NCI-H526 (cell line): ENCODE measurements at regions not wholly inside any gene's neighbourhood (a gene's known extent, or its start where the extent isn't known, plus 50 kb on each side); places are given as distances from the start of the nearest gene placed in this dataset.
A peak's percentile ranks its signal among the peaks of the same experiment; 100 is the strongest.

Experiments
- DNase-seq, 2 experiments: peaks; one replicate each; lab custom pipeline; 2025; lab: John Stamatoyannopoulos, UW

DNA sequence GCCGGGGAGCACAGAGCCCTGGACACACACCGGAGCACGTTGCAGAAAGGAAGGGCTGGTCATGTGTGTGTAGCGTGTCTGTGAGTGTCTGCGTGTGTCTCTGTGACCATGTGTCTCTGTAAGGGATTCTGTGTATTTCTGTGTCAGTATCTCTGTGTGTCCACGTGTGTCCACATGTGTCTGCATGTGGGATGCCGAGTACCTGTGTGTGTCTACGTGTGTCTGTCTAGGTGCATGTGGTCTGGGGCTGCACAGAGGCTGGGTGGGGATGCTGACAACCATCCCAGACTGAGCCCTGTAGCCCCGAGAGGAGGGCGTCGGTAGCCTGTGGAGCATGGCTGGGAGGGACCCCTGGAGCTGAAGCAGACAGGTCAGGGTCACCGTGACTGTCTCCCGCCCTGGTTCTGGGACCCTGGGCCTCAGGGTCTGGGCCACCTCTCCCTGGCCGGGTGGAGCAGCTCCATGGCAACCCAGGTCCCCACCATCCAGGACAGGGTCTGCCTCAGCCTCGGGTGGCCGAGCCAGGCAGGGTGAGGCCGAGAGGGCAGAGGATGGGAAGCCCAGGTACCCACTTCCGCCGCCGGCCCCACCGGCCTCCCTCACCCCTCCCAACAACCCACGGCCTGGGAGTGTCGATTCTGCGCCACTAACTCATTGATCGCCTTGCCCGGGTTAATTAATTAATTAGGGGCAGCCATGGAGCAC, 122.7 kb downstream of the FAM53A start:
- DNase-seq, result no peak

DNA sequence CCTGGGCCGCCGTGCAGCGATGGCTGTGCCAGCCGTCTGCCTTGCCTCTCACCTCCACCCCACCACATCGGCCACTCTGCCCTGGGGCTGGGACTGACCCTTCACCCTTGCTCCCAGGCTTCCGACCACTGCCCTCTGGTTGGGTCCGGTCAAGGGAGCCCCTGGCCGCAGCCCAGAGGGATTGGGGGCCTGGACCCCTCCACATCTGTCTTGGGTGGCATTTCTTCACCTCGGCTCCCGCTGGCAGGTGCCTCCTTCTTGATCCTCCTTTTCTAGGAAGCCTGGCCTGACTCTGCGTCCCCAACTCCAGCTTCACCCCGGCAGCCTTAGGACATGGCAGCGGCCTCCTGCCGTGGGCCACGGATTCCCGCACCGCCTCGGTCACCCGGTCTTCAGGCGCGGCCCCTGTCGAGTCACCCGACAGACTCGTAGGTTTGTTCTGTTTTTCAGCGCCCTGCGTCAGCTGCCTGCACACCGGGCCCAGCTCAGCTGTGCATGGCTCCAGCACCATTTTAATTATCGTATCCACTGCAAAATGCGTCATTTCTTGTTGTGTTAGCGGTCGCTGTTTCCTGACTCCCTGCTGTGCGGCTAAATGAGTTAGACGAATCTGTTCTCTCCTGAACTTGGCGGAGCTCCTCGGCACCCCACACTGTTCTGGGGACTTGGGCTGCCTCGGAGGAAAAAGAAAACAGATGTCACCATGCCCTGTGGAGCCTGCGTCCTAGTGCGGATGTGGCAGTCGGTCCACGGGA, 124.0 kb downstream of the FAM53A start:
- DNase-seq, result no peak

DNA sequence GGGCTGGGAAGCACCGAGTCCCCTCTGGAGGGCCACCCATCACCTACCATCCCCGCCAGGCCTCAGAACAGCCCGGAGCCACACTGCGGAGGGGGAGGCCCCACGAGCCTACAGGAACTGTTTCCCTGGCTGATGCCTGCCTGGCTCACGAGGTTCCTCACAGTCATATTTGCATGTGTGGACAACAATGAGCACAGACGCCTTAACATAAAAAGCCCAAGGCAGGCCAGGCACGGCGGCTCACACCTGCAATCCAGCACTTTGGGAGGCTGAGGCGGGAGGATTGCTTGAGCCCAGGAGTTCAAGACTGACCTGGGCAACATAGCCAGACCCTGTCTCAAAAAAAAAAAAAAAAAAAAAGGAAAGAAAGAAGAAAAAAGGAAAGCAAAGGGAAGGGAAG, 125.9 kb downstream of the FAM53A start:
- peak; percentile 77 to 89 for DNase-seq

DNA sequence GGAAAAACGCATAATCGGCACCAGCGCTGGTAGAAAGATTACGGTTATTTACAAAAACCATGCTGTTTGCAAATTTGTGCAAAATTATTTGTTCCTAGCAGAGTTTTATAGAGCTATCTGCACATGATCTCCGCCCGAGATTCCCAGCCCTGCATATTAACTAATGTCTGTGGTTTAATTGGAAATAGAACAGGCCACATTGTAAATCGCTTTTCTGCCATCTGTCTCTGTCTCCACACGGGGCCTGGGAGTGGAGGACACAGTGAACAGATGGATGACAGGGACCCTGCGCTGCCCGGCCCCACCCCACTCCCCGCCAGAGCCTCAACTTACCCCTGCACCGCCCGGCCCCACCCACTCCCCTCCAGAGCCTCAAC, 126.9 kb downstream of the FAM53A start:
- DNase-seq, result no peak

DNA sequence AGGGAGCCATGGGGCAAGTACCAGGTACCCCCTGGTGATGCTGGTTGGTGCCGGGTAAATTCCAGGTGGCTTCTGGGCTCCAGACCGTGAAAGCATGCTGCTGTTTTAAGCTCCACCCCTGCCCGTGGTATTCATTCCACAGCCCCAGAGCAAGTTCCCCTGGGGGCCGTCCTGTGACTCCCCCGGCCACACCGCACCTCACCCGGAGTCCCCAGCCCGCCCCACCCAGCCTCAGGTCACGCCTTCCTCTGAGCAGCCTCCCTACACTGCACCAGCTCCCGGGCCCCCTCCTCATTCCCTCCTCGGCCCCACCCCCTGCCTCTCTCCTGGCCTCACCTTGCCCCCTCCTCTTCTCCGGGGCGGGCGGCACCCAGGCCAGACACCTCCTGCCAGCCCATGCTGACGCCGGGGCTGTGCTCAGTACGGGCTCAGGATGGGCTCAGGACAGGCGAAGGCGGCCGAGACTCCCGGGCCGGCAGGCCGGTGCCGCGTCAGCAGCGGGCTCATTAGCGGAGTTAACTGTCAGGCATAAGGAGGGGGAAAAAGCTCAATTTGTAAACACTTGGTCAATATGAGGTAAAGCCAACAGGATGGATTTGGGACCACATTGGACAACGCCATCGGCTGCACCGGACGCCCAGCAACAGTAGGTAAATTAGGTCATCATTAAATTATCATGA, 127.4 kb downstream of the FAM53A start:
- peak in 1 of 2 experiments; percentile 80 for DNase-seq

DNA sequence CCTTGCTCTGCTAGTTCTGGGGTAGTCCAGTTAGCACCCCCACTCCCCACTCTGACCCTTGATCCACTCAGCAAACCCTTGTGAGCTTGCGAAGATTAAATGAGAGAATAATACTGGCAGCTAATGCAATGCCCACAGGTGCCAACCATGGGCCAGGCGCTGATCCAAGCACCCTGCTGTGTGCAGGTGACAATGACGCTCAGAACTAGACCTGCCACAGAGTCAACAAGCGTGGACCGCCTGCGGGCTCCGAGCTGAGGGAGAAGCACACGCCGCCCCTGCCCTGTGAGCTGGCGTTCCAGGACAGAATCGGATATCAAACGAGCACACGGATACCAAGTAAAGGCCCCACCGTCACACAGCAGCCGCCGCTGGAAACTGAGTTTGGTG, 129.2 kb downstream of the FAM53A start:
- DNase-seq, result peak in 1 of 2 experiments; percentile 35

DNA sequence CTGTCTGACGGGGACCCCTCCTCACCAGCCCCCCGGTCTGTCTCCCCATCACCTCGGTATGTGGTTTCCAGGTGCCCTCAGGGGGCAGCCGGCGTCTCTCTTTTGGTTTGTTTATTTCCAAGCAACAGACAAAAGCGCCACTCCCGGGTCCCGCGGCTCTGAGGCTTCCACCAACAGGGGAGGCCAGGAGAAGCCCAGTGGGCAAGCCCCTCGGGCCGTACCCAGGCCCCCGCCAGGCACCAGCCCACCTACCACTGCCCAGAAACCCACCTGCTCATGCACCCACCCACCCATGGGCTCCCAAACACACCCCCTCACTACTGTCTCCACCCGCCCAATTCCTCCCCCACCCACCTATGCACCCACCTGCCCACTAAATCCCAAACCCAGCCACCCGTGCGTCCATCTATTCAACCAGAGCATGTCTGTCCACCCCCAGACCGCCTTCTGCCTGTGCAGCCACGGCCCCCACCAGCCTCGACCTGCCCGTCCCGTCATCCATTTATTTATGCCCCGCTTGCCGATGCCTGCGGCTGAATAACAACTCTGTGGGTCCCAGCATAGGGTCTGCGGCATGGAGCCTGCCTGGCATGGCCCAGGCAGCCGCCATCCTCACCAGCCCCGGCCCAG, 129.8 kb downstream of the FAM53A start:
- DNase-seq, result no peak

DNA sequence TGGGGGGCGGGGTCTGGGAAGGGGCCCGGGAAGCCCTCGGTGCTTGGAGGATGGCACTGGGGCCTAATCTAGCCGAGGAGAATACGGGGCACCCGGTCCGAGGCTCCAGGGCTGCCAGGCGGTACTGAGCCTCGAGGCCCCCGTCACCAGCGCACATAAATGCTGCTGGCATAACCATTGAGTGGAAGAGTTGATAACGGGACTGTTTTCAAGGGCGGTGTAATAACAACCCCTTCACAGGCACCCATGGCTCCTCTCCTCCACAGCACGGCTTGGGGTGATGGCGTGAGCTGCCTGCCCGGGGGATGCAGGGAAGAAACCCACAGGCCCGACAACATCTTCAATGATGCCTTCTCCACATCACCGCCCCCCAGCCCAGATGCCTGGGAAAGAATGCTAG, 130.7 kb downstream of the FAM53A start:
- no peak for DNase-seq

DNA sequence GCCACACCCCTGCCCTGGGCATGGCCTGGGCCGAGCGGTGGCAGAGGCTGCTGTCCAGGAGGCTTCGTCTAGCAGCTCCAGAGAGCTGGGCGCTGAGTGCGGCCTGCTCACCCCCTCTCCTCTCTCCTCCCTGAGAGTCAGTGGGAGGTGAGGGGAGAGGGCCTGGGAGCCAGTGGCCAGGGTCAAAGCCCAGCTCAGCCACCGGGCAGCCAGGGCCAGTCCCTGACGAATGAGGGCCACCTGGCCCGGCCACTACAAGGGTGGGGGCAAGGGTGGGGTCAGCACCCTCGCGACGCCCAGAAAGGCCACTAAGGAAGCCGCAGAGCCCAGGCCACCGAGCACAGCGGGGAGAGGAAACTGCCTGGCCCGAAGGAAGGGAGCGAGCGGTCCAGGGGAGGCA, 131.7 kb downstream of the FAM53A start:
- DNase-seq, result no peak

DNA sequence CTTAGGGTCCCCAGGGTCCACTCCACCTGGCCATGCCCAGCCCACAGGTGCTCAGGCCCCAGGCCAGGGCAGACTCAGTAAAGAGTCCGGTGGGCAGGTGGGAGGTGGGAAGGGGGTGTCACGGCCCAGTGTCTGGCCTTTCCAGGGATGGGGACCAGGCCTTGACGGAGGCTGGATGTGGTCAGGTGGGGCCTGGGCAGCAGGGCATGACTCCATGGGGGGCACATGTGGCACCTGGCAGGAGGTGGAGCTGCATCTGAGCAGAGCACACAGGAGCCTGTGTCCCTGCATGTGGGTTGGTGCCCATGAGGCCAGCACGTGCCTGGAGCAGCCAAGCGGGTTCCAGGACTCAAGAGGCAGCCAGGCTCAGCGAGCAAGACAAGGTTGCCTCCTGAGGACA, 132.9 kb downstream of the FAM53A start:
- DNase-seq, result peak in 1 of 2 experiments; percentile 39

DNA sequence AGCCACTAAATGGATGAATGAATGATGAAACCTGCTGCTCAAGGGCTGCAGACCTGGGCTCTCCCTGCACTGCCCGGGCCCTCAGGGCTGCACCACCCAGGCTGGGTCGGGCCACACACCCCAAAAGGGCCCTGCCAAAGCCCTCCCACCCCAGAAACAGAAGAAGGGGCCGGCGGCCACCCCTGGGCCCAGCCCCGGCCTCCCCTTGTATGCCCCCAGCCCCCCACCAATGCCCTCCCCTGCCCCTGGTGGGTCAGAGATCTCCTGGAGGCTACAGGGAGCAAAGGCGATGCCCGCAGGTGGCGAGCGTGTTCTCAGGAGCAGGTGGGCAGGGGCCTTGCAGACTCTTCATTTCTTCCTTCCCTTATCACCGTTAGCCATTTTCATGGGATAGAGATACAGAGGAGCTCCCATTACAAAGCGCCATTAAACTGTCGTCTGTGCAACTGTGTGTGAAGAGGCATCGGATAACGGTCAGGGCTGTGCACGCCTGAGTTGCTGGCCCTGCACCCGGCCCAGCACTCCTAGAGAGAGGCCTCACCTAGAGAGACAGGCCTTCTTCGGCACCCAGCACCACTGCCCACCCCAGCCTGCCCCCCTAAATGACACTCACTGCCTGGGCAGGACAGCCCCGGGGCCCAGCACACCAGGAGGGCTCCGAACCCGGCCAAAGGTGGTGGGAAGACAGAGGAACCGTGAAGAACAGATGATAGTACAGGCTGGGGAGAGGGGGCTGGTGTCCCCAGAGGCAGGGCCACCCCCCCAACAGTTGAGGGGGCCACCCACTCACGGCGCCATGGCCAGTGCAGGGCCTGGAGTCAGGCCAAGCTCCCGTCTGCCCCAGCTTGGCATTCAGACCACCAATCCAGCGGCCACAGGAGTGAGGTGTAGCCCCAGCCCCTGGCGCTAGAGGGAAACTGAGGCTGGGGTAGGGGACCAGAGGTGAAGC, 133.7 kb downstream of the FAM53A start:
- peak; percentile 28 to 78 for DNase-seq

DNA sequence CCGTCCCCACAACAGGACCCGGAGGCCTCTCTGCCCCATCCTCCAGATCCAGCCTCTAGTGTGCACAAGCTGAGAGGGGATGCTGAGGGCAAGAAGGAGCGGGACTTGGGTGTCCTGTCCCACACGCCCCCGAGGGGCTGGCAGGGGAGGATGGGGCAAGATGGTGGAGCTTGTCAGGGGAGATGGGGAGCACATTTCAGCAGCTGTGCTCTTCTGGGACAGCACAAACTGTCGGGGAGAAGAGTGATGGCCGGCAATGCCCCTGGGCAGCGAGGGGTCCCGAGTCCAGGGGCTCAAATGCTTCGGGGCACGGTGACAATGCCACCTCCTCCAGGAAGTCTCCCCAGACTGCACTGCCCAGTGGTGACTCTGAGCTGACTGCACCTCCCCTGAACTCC, 134.5 kb downstream of the FAM53A start:
- DNase-seq, result no peak

DNA sequence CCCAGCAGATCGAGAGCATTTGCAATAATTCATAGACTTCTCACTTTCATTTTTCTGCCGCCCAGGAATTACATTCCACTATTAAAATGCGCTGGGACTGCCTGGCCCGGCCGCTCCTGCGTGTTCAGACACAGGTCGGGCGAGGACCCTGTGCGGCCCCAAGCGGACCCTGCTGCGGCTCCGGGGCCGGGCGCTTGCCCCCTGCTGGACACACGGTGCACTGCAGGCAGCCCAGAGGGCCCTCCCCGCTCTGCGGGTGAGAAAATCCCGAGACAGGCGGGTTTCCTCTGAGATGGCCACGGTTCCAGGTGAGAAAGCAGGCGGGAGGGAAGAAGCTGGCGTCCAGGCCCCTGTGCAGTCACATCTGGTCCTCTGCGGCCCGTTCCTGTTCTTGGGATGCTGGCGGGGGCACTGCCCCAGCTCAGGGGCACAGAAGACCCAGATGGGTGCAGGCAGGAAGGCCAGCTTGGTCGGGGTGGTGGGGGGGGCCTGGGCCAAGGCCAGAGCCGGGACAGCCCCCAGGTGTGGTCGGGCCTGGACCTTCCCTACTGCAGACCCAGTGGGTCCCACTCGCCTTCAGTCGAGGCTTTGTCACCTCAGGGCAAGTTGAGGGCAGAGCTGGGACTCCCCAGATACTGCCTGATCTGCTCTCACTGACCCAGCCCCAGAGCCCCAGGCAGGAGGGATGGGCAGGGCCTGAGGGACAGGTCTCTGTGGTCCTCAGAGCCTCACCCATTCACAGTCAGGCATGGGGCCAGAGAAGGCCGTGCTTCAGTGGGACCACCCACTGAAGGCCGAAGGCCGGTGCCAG, 135.1 kb downstream of the FAM53A start:
- peak in 1 of 2 experiments; percentile 60 for DNase-seq

DNA sequence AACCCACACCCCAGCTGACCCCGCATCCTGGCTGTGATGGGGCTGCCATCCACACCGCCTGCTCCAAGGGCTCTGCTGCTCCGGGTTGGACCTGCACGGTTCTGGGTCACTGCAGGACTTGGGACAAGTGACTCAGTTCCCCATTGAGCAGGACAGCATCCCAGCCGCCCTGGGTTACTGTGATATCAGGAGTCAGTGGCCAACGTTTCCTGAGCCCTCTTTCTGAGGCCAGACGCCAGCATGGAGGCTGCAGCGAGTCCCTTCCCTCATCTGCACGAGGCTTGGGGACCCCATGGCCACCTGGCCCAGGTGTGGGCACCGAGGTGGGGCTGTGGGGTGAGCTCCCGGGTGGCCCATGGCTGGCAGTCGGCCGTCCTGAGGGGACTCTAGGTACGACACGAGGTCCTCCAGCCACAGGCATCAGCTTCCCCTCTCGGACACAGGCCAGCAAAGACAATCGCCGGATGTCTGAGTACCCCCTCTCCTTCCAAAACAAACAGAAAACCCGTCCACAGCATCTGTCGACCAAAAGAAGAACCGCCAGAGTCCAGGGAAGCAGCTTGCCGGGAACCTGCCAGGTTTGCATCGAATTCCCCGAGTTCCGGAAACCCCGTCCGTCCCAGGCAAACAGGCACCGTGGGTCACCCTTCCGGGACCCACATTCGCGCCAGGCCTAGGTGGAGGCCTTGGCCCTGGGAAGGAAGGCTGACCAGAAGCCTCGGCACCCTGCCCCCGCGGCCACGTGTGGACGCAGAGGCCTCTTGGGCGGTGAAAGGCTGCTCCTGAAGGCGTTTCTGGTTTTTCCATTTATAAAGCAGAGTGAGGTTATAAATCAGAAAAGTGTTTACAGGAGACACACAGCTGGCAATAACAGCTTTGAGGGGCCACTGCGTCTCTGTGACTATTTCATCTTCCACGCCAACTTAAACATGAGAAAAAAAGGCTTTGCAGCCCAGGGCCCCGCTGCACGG, 136.0 kb downstream of the FAM53A start:
- no peak for DNase-seq

DNA sequence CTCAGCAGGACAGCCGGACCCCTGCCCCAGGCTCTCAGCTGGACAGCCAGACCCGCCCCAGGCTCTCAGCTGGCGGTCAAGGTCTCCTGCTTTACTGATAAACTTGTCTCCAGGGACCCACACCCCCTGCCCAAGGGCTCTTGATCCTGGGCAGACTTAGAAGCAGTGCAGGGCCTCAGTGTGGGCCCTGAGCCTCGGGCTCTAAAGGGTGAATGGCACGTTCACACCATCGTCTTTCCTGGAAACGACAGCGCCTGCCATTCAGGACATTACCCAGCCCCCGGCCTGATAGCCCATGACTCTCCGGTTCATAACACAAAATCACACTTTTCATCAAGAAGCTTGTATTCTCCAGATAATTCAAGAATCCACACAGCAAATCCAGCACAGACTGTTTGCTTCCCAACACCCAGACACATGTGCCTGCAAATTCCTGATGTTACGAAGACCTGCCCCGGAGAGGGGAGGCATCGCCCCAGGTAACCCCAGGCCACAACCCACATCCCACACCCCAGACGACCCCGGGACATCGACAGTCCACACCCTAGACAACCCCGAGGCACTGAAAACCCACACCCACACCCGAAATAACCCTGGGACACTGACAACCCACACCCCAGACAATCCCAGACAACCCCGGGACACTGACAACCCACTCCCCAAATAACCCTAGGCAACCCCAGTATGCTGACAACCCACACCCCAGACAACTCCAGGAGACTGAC, 136.8 kb downstream of the FAM53A start:
- DNase-seq, result no peak

DNA sequence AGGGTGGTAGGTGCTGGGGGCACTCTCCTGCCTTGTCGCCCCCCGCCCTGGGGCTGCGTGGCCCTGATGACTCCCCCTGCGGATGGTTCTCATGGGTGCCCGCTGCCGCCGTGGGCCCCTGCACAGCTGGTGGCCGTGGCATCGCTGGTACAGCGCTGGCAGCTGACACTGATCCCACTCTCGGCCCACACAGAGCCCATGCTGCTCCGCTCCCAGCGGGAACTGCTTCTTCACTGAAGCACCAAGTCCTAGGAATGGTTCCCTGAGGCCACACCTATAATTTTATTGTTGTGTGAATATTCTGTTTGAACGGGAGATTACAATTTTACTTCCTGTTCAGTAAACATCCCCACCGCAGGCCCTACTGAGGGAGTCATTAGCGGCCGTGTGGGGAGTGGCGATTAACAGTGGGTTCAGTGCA, 138.6 kb upstream of the NKX1-1 start:
- peak; percentile 63 to 81 for DNase-seq

DNA sequence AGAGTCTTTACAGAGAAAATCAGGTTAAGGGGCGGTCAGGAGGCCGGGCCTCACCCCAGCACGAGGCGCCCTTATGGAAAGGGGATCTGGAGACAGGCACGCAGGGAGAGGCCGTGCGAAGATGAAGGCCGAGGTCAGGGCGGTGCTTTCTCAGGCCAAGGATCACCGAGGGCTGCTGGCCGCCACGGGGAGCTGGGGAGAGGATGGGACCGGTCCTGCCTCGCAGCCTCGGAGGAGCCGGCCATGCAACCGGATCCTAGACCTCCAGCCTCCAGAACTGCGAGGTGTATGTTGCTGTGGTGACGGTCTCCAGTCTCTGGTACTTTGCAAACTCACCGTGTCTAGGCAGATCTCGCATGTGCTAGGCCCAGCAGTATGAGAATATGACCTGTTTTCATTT, 138.2 kb upstream of the NKX1-1 start:
- peak in 1 of 2 experiments; percentile 49 for DNase-seq

DNA sequence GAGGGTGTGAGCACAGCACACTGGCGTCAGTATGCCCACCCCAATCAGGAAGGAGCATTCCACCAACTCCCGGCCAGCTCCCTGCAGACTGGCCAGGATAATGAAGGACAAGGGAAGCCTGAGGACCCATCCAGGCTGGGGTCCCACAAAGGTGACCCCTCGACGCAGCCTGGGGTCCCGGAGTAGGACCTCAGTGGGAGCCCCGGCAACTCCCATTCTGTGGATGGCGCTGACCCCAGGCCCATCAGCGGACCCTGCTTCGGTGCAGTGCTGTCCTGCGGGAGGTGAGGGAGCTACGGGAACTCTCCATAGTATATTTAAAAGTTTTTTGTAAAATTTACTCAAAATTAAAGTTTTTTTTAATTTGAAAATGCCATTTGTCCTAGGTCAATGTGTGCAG, 137.7 kb upstream of the NKX1-1 start:
- DNase-seq, result no peak

DNA sequence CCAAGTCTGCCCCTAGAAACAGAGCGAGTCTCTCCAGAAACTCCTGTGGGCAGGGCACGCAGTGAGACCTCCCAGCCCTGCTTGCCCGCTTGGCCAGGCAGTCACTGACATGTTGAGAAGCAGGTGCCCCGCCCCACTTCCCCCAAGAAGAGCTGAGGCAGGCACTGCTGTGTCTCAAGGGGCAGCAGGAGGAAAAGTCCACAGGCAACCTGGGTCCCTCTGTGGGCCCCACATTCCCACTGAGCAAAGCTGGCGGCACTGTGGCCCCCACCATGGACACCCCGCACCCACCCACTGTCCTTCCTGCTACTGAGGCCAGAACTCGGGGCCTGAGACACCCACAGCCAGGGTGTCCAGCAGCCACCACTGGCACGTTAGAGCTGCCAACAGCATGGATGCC, 137.3 kb upstream of the NKX1-1 start:
- no peak for DNase-seq
